Tibial artery (tissue), 4 donors: ENCODE measurements at regions not wholly inside any gene's neighbourhood (a gene's known extent, or its start where the extent isn't known, plus 50 kb on each side); places are given as distances from the start of the nearest gene placed in this dataset.

Experiments
- DNase-seq, 2 donors: peaks; one replicate each; pipeline ENCODE4 v3.0.0-alpha.2; 2019
- H3K27ac ChIP-seq, 2 donors: fragments of 200-600 bp; sonication (generic) in 1 of 2; 1 replicate in 1 of 2; 2 replicates in 1 of 2; pipeline ENCODE4 v1.5.1; 2018 to 2019; ENCODE audit warnings: mild to moderate bottlenecking in 1 of 2
- H3K27me3 ChIP-seq, 2 donors: fragments of 200-600 bp; sonication (generic) in 1 of 2; one replicate each; pipeline versions ENCODE4 v1.5.1 to v1.6.0; 2016 to 2019
- H3K36me3 ChIP-seq, 3 donors: fragments of 200-600 bp; sonication (generic) in 2 of 3; one replicate each; pipeline ENCODE4 v1.5.1; 2016 to 2019; ENCODE audit warnings: mild to moderate bottlenecking in 2 of 3
- H3K4me1 ChIP-seq, 4 donors: fragments of 200-600 bp; sonication (generic) in 2 of 4; 1 replicate in 3 of 4; 2 replicates in 1 of 4; pipeline ENCODE4 v1.5.1; 2016 to 2019
- H3K4me3 ChIP-seq, 2 donors: fragments of 200-600 bp; sonication (generic) in 1 of 2; 1 replicate in 1 of 2; 2 replicates in 1 of 2; pipeline ENCODE4 v1.5.1; 2018 to 2019; ENCODE audit warnings: mild to moderate bottlenecking in 2 of 2
- H3K9me3 ChIP-seq, 3 donors: fragments of 200-600 bp; sonication (generic) in 1 of 3; one replicate each; pipeline ENCODE4 v1.5.1; 2016 to 2019
- intact Hi-C: fragments of 100-400 bp; cut with DNase I; formaldehyde crosslinking; loops from one replicate; pipeline ENCODE4 v1.15.0; 2023; ENCODE audit warnings: low total_unique reads
- TF ChIP-seq, protein P1 (sequence below), 2 experiments: fragments of 200-600 bp in 1 of 2; fragments of 450-650 bp in 1 of 2; IDR thresholded peaks; one replicate each; pipeline ENCODE4 v1.5.1; 2017 to 2019; ENCODE audit warnings: antibody characterized with exemption in 2 of 2, mild to moderate bottlenecking in 1 of 2, moderate library complexity in 1 of 2

DNA sequence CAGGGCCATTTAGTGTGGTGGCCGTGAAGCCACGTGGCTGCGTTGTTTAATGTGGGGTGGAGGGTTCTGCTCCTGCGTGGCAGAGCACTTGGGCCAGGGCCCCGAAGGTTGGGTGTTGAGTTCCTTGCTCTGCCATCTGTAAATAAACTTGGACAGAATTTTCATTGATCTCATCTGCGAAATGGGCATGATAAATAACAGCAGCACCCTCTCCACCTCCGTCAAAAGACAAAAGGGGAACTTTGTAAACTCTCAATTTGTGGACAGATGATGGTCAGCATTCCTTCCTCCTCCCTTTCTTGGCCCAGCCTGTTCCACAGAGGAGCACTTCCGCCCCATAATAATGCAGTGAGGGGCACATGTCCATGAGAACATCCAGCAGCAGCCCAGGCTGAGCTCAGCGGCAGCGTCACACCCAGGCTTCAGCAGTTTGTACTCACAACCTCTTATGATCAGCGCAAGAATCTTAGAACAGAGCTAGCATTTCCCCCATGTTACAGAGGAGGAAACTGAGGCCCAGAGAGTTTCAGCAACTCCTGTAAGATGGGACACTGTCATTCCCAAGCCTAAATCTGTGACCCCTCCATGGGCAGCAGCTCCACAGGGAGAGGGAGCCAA, 874.5 kb downstream of the BRD1 start:
- H3K4me3 ChIP-seq, result no peak overlapping the region
- H3K27ac ChIP-seq, result no peak overlapping the region
- intact Hi-C loops, result loop anchor here (5.0 kb wide), 1 partner anchor 249 kb away; no protein-coding TSS in a partner anchor
- TF ChIP-seq, protein P1, sequence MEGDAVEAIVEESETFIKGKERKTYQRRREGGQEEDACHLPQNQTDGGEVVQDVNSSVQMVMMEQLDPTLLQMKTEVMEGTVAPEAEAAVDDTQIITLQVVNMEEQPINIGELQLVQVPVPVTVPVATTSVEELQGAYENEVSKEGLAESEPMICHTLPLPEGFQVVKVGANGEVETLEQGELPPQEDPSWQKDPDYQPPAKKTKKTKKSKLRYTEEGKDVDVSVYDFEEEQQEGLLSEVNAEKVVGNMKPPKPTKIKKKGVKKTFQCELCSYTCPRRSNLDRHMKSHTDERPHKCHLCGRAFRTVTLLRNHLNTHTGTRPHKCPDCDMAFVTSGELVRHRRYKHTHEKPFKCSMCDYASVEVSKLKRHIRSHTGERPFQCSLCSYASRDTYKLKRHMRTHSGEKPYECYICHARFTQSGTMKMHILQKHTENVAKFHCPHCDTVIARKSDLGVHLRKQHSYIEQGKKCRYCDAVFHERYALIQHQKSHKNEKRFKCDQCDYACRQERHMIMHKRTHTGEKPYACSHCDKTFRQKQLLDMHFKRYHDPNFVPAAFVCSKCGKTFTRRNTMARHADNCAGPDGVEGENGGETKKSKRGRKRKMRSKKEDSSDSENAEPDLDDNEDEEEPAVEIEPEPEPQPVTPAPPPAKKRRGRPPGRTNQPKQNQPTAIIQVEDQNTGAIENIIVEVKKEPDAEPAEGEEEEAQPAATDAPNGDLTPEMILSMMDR (IDR thresholded peaks at IDR 0.05), result no peak
- H3K4me1 ChIP-seq, result no peaks in the 10 kb centered on the region
- no peaks in the 10 kb centered on the region for H3K36me3 ChIP-seq
- DNase-seq, result peak in 1 of 2 donors; percentile 32
- peaks cover 0 to 14% of the 10 kb centered on the region in 2 donors for H3K27me3 ChIP-seq
- H3K9me3 ChIP-seq, result no peaks in the 10 kb centered on the region

DNA sequence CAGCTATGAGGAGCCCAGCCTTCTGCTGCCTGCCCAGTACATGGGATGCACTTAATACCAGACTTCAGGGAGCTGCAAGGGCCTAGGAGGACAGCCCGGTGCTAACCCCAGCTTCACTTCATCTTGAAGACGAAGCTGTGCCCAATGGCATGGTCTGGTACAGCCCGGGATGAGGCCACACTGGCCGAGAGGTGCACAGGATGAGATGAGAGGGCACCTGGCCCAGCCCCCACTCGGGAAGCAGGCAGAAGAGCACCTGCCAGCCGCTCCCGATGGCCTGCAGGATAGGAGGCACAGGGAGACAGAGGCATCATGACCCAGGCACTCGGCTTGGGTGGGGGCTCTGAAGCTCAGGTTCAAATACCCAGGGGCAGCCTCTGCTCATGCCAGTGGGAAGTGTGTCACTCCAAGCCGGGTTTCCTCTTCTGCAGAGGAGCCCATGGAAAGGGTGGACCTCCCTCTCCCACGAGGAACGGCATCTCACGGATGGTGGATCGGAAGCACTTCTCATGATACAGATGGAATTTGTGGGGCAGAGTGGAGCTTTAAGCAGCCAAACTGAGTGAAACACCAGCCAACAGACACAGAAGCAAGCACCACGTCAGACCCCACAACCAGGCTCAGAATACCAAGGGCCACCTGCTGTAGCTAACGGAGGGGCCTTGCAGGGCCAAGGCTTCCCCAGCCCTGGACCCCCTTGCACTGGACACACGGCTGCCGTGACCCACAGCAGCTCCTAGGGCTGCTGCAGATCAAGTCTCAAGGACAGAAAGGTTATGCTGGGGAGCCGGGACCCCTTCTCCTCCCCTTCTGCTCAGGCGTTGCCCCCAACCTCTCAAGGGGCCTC, 875.2 kb downstream of the BRD1 start:
- Histone ChIP-seq H3K27ac (no peak overlapping the region), H3K4me3 (no peak overlapping the region), H3K9me3 (no peaks in the 10 kb centered on the region), H3K36me3 (no peaks in the 10 kb centered on the region), H3K27me3 (peaks cover 0 to 14% of the 10 kb centered on the region in 2 donors), H3K4me1 (no peaks in the 10 kb centered on the region)
- intact Hi-C loops, result loop anchor here (5.0 kb wide), 1 partner anchor 250 kb away; no protein-coding TSS in a partner anchor
- peak; percentile 7 to 55 for DNase-seq
- TF ChIP-seq, protein P1 (IDR thresholded peaks at IDR 0.05), result no peak

- H3K36me3 ChIP-seq, result no peaks in the 10 kb centered on the region
- intact Hi-C loops, result loop anchor here (5.0 kb wide), 1 partner anchor 250 kb away; no protein-coding TSS in a partner anchor
- TF ChIP-seq, protein P1 (IDR thresholded peaks at IDR 0.05), result no peak
- H3K27ac ChIP-seq, result no peak overlapping the region
- no peaks in the 10 kb centered on the region for H3K4me1 ChIP-seq
- no peaks in the 10 kb centered on the region for H3K9me3 ChIP-seq
- peaks cover 0 to 14% of the 10 kb centered on the region in 2 donors for H3K27me3 ChIP-seq
- no peak for DNase-seq
- no peak overlapping the region for H3K4me3 ChIP-seq
Measured at GRCh38 chr22:48951836-48952235, 875.8 kb downstream of the BRD1 start.

GRCh38 chr22:48950151-48950915, 877.3 kb downstream of the BRD1 start:
- intact Hi-C loops, result loop anchor here (5.0 kb wide), 1 partner anchor 252 kb away; no protein-coding TSS in a partner anchor
- DNase-seq, result peak; percentile 11 to 53
- H3K4me3 ChIP-seq, result no peak overlapping the region
- peaks cover 0 to 14% of the 10 kb centered on the region in 2 donors for H3K27me3 ChIP-seq
- H3K36me3 ChIP-seq, result no peaks in the 10 kb centered on the region
- TF ChIP-seq, protein P1 (IDR thresholded peaks at IDR 0.05), result no peak
- no peaks in the 10 kb centered on the region for H3K9me3 ChIP-seq
- H3K27ac ChIP-seq, result no peak overlapping the region
- no peaks in the 10 kb centered on the region for H3K4me1 ChIP-seq

DNA sequence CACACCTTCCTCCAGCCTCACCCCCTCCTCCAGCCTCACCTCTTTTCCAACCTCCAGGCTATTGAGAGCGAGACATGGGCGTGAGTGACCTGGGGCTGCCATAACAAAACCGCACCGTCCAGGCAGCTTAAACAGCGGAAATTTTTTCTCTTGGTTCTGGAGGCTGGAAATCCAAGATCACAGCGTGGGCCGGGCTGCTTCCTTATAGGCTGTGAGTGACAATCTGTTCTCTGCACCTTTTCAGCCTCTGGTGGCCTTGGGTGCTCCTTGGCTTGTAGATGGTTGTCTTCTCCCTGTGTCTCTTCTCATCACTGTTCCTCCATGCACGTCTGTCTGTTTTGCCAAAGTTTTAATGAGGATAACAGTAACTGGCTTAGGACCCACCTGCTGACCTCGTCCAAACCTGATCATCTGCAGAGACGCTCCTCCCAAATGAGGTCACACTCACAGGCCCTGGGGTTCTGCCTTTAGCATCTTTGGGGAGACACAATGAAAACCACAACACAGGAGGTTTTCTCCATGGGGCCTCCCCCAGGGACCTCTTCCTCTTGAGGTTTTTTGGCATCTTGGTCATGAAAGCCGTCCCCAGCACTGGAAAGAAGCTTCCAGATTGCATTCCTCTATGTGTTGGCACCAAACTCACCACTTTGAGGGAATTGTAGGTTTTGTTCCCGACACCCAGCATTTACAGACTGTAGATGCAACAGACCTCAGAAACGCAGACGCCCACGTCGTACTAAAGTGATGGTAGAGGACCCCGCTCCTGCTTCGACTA, 878.1 kb downstream of the BRD1 start:
- Histone ChIP-seq H3K4me3 (no peak overlapping the region), H3K27ac (no peak overlapping the region), H3K27me3 (peaks cover 0 to 14% of the 10 kb centered on the region in 2 donors), H3K36me3 (no peaks in the 10 kb centered on the region), H3K9me3 (no peaks in the 10 kb centered on the region), H3K4me1 (no peaks in the 10 kb centered on the region)
- DNase-seq, result peak in 1 of 2 donors; percentile 39
- intact Hi-C loops, result loop anchor here (5.0 kb wide), 1 partner anchor 253 kb away; no protein-coding TSS in a partner anchor
- TF ChIP-seq, protein P1 (IDR thresholded peaks at IDR 0.05), result no peak
